ENCODE measurements at regions not wholly inside any gene's neighbourhood (a gene's known extent, or its start where the extent isn't known, plus 50 kb on each side); places are given as distances from the start of the nearest gene placed in this dataset.

- no peak overlapping the region for H3K4me3 ChIP-seq (ENCODE audit: low read depth, low read length)
- no peak for TF ChIP-seq CTCF (conservative IDR thresholded peaks at IDR 0.05; ENCODE audit: low read depth, low read length)
- no peak for DNase-seq (ENCODE audit: low read depth)
Observed at GRCh38 chr16:77536809-77537208, 102.0 kb upstream of the ADAMTS18 start.

DNA sequence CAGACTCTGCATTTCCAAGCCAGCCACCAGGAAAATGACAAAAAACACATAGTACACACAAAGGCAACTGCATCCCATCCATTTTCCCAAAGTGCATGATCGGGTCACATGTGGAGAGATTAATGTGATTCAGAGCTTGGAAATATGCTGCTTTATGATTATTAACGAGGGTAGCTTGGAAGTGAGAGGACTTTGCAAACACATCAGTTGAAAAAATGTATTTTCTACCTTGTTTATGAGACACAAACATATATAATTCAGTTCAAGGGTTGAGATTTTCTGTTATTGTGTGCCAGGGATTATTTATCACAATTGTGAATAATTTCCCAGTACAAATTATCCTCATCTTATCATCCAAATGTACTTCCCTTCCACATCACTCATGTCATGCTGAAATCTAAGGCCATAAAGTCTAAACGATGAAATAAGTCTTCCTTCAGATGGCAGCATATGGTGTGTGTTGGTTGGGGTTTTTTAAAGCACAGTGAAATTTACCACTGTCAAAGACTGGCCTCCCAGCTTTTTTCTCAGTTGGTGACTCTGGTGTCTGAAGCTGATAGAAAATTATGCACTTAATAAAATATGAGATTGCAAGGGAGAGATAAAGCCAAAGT lies 104.7 kb upstream of the ADAMTS18 start:
- TF ChIP-seq CTCF (conservative IDR thresholded peaks at IDR 0.05; ENCODE audit: low read depth, low read length): no peak
- no peak overlapping the region for H3K4me3 ChIP-seq (ENCODE audit: low read depth, low read length)
- no peak for DNase-seq (ENCODE audit: low read depth)

GRCh38 chr16:77540646-77541045 lies 105.8 kb upstream of the ADAMTS18 start:
- peak; percentile 27 for DNase-seq (ENCODE audit: low read depth)

DNA sequence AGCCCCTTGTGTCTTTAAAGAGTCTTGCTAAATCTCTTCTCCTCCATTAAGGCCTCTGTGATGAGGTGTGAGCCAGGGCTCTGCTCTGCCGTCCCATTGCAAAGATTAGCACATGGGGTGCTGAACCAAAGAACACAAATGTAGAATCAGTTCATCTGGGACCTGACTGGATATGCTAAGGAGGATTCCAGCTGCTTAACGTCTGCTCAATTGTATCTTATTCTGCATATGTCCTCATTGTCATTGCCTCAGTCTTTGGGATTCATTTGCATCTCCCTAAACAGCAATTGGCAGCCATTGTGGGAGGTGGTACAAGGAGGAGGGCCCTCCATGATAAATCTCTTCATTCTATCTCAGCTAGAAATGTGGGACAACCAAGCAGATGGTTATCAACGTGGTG lies 106.3 kb upstream of the ADAMTS18 start:
- no peak for DNase-seq (ENCODE audit: low read depth)
- no peak for TF ChIP-seq CTCF (conservative IDR thresholded peaks at IDR 0.05; ENCODE audit: low read depth, low read length)

More at GRCh38 chr16:77540646-77541045, 105.8 kb upstream of the ADAMTS18 start:
- no peak overlapping the region for H3K4me3 ChIP-seq (ENCODE audit: low read depth, low read length)
- no peak for TF ChIP-seq CTCF (conservative IDR thresholded peaks at IDR 0.05; ENCODE audit: low read depth, low read length)

DNA sequence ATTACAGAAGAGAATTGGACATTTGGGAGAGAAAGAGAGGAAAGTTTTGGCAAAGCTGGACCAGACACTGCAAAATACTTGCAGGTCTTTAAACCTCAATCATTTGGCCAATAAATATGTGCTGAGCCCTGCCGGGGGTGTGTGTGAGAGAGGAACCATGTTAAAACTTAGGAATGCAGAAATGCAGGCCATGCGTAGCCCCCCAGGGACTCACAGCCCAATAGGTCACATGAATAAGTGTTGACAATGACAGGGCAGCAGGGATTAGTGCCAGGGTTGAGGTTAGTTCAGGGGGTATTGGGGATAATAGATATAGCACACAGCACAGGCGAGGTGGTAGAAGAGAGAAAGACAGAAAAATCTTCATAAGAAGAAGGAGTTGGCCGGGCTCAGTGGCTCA lies 113.3 kb upstream of the ADAMTS18 start:
- no peak overlapping the region for H3K4me3 ChIP-seq (ENCODE audit: low read depth, low read length)
- no peak for DNase-seq (ENCODE audit: low read depth)
- TF ChIP-seq CTCF (conservative IDR thresholded peaks at IDR 0.05; ENCODE audit: low read depth, low read length): no peak

More for the DNA sequence above, 106.3 kb upstream of the ADAMTS18 start:
- no peak overlapping the region for H3K4me3 ChIP-seq (ENCODE audit: low read depth, low read length)

DNA sequence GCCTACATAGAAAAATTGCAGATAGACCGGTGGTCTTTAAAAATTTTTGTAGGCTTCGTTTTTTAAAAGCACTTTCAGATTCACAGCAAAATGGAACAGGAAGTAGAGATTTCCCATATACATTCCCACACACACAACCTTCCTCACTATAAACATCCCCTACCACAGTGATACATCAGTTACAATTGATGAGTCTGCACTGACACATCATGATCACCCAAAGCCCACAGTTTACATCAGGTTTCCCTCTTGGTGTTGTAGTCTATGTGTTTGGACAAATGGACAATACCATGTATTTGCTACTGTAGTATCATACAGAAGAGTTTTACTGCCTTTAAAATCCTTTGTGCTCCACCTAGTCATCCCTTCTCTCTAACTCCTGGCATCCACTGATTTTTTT lies 113.9 kb upstream of the ADAMTS18 start:
- no peak for DNase-seq (ENCODE audit: low read depth)
- H3K4me3 ChIP-seq (ENCODE audit: low read depth, low read length): no peak overlapping the region
- no peak for TF ChIP-seq CTCF (conservative IDR thresholded peaks at IDR 0.05; ENCODE audit: low read depth, low read length)

- no peak for TF ChIP-seq CTCF (conservative IDR thresholded peaks at IDR 0.05; ENCODE audit: low read depth, low read length)
- H3K4me3 ChIP-seq (ENCODE audit: low read depth, low read length): no peak overlapping the region
- DNase-seq (ENCODE audit: low read depth): no peak
Observed at GRCh38 chr16:77549876-77550275, 115.0 kb upstream of the ADAMTS18 start.

Measured in epithelial cell of proximal tubule (primary cell).